GM19324 (cell line): ENCODE measurements at regions not wholly inside any gene's neighbourhood (a gene's known extent, or its start where the extent isn't known, plus 50 kb on each side); places are given as distances from the start of the nearest gene placed in this dataset.
"Not testable (repeated sequence)": the region's sequence is repeated elsewhere in the genome, so short reads cannot be mapped to it uniquely, and the experiment has no call there.

Experiments
- ATAC-seq: cut with Tn5 transposase; IDR thresholded peaks from one replicate; pipeline ENCODE4 v1.9.1; 2021; ENCODE audit warnings: mild to moderate bottlenecking, moderate library complexity; ENCODE audit not compliant: unreplicated experiment, low FRiP score

DNA sequence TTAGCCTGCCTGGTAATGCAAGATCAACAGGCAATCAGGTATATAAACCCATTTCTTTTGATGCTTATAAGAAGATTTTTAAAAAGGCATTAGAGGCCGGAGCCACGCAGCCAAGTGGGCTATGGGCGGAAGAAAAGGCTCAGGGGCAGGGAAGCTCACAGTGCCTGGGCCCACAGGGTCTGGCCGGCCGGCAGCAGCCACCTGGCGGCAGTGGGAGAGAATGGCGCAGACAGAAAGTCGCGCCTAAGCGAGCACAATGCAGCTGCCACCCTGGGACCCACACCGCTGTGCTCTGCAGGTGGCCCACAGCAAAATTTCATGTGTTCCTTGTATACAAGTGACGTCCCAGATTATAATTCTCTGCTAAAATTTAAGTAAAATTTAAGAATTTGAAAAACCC is 448.6 kb upstream of the RASGRP1 start:
- no peak for ATAC-seq

DNA sequence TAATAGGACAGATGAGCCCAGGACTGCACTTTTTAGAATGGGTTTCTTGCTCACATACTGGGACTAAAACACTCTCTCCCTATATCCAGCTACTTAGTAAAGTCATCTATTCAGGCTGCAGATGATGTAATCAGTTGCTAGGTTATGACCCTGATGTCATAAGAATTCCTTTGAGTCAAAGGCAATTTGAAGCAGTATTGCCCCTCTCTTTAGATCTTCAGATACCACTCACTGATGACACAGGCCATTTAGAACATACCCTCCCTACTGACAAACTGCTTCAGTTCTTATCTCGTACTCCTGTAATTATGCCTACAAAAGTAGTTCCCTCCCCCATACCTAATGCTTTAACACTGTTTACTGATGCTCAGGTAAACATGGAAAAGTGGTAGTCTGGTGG is 450.1 kb upstream of the RASGRP1 start:
- ATAC-seq: no peak

DNA sequence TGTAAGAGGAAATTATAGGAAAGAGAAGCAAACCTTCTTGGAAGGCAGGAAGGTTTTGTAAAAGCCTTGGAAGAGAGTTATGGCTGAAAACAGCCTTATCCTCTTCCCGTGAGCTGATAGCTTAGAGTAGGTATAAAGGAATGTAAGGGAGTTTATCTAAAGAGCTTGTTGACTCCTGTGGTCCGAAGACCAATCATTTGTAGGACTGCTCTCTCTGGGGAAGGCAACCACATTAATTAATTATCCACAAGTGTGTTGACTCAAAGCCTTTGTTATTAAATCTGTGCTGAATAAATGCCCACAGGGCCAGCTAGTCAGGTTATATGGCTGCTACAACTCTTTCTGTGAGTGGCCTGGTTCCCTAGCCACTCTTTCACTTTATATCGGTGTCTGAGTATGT is 452.1 kb upstream of the RASGRP1 start:
- no peak for ATAC-seq

DNA sequence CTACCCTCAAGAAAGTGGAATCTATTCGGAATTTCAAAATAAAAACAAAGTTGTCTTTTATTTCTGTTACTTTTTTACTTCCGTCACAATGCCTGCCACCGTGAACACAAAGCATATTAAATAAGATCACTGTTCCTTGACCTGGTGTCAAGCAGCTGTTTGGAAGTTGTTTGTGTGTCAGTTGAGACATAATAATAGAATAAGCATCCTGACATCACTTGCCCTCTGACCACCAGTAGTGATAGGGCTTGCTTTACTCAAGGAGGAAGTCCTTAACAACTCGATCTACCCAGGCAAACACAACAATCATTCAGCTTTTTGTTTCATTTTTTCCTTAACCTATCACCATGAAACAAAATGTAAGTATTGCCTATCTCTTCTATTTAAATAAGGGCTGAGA is 454.4 kb upstream of the RASGRP1 start:
- no peak for ATAC-seq

DNA sequence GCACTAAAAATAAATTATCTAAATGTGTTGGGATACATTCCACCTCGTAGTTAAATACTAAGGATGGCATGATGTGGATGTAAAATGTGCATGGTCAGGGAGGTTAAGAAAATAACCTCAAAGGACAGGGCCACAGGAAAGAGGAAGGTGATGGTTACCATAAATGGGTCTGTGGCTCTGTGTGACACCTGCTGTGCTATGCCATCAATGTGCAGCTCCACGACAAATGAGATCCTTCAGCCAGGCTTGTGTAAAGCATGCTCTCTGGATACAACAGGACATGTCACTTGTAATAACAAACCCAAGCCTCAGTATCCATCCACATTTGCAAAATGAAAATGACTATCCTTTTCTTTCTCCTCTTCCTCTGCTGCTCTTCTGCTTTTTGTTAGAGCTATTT is 456.7 kb upstream of the RASGRP1 start:
- ATAC-seq: no peak

DNA sequence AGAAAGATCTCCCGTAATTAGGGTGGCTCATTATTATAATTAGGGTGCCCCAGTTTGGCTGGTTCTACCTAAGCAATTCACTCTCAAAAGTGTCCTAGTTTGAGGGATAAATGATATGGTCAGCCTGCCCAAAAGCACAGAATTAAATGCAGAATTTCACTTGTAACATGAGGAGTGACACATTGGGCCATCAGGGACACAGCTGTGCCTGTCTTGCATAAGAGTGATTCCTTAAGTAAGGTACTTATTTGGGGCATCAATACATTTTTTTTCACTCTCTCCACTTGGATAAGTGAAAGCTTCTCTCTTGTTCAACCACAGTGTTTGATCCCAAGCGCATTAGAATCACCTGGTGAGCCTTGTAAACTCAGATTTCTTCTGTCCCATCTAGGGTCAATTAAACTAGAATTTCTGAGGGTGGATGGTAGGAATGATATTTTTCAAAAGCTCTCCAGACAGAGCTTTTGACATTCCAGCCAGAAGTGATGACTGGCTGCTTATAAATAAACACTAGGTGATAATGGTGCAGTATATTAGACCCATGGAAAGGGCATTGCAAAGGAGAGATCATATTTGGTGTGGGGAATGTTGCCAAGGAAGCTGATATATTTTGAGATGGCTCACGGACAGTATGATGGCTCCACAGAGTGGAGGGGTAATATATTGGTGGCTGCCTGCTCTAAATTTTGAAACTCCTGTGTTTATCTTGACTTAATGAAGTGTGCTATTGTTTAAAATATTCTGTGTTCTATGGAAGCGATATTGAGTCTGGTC is 458.1 kb upstream of the RASGRP1 start:
- no peak for ATAC-seq

DNA sequence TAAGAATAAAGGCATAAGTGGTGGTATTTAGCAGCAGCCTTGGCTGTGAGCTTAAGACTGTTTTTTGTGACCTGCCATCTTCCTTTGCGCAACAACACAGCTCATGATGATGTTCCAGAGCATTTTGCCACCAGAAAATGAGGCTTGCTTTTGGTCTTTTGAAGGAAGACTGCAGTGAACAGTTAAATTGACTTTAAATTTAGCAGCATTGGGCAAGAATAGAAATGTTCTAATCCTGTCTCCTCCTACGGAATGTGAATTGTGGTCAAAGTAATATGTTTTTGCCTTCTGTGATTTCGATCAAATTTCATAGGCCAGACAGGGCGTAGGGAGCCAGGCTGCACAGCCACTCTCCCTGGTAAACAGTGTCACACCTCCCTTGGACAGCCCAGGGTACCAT is 460.7 kb upstream of the RASGRP1 start:
- no peak for ATAC-seq

DNA sequence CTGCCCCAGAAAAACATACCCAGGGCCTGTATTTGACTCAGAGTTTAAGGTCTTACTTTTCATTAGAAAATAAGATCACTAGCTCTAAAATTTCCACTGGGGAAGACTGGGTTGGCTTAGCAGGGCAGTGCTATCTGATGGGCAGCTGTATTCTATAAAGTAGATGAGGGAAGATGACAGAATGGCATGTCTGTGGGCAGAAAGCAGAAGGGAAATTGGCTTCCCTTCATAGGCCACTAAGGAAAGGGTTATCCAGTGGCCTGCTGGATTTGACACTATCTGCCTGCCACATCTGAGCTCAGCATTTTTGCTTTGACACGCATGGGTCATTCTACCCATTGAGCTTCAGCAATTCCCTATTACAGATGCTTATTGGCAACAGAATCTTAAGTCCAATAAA is 461.3 kb upstream of the RASGRP1 start:
- no peak for ATAC-seq

DNA sequence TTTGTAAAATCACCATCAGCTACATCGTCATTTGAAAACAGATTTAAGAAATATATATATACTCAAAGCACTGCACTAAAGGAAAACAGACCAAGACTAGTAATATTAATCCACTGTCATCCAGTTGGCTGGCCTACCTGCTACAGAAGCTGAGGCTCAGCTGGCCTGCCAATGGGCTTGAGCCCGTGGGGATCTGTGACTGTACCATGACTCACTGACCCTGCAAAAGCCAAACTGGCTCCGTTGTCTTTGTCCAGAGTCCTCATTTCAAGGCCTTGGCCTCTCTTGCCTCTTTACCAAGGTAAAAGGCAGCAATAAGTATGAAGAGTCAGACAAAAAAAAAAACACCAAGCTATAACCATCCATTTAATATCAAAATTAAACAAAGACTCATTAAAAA is 463.5 kb upstream of the RASGRP1 start:
- no peak for ATAC-seq

DNA sequence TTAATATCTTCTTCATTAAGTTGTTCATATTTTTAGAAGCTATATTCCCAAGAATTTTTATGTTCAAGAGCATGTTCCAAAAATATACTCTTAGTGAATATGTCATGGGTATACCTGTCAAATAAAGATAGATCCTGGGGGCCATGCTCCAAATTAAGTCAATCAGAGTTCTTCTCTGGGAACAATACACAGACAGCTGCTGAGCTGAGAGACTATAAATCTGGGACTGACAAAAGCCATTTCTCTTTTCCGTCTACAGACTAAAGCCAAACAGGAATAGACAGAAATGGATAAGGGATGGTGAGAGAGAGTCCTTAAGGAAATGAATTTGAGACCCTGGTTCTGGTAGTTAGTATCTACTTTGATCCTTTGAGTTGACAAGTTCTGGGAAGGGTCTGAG is 465.1 kb upstream of the RASGRP1 start:
- ATAC-seq: no peak

DNA sequence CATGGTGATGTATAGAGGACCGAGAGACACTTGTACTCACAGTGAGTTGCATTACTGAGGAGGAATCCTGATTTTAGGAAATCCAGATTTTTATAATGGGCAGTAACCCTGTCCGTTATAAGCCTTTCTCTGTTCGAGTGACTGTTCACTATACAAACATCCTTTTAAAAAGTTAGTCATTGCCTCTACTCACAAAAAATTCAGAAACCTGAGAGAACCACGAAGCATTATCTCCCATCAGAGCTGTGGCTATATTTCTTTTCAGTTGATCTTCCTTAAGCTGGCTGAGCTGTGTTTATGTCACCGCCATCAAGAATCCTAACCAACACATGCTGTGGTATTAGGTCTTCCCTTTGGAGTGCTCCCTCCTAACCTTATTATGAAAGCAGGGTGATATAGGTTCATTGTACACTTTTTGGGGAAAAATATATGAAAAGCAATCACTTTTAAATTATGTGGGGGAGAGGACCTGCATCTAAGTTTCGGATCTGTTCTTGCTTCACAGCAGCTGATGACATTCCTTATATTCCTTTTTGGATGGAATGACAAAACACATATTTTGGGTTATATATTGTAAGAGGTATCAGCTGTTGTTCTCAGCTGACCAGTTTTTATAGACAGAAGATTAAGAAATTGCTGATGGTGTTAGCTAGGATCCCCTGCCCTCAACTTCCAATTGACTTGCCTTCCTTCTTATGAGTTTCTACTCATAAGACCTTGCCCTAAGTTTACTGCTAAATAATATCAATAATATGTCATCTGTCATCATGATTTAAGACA is 465.9 kb upstream of the RASGRP1 start:
- no peak for ATAC-seq

DNA sequence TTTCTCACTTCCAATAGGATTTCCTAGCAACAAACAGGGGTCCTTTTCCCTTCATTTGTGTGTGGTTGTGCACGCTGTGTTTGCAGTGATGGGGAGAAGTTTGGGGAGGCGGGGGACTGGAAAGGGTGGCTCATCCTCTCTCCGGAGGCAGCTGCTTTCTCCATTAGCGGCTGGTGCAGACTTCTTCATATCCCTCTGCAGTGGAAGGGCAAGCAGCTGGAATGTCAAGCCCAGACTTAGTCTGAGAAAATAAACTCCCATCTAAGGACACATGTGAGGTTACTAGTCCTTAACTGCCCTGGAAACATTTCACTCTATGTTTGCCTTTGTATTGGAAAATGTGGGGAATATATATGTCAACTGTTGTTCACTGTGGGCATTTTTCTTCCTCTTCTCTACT is 467.0 kb upstream of the RASGRP1 start:
- ATAC-seq: no peak

DNA sequence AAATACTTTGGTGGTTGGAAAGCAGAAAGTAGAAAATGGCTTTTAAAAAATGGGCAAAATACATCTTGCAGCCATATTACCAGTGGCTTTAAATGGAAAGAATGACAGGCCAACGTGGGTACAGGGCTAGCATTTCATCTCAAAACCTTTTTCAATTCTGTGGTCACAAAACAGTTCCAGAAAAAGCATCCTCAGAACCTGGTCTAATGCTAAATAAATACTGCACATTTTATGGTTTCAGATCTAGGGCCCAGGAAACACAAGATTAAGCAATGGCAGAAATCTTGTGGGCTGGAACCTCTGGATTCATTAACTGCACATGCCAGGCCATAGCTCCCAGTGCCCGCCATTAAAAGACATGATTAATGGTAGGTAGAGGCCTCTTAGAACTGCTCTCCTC is 470.2 kb upstream of the RASGRP1 start:
- no peak for ATAC-seq

DNA sequence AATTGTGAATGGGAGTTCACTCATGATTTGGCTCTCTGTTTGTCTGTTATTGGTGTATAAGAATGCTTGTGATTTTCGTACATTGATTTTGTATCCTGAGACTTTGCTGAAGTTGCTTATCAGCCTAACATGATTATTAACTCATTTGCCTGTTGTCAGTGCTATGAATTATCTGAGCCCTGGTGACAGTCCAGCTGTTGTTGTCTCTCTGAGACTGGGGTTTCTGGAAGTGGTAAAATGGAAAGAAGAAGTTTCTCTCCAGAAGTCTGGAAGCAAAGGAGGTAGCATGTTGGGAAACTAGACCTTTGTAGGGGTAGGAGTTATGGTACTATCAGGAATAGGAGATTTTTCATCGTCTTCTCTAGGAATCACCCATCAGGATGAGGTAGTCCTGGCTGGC is 473.0 kb upstream of the RASGRP1 start:
- not testable (repeated sequence) for ATAC-seq

DNA sequence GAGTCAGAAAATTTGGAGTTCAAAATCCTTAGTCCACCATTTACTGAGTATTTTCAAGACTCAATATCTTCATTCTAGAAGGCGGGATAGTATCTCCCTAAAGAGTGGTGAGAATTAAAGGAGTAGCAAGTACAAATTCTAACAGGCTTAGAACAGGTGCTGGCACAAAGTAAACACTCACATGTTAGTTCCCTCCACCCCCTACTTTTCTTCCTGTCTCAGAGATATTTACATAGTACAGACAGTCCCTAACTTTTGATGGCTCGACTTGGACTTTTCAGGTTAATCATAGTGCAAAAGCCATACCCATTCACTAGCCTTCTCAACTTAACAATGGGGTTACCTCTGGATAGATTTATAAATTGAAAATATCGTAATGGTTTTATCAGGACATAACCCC is 476.2 kb upstream of the RASGRP1 start:
- ATAC-seq: no peak

DNA sequence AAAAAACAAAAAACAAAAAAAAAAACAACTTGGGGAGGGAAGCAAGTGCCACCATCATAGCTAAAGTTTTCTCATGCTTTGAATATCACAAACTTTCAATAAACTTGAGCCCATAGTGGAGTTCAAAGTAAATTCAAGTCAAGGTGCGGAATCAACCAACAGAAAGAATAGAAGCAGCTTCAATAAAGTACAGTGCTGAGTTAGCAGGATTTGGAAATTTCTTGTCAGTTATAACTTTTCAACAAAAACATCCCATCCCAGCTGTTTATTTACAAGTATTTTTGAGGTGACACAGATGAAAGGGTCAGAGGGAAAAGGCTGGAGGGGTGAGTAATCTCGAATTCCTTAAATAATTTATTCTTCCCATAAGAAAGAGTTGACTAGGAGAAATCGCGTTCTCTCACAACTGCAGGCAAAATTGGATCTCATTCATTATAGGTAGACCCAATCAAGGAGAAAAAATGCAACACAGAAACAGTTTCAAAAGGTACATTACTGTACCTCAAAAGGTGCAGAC is 477.4 kb upstream of the RASGRP1 start:
- ATAC-seq: no peak

DNA sequence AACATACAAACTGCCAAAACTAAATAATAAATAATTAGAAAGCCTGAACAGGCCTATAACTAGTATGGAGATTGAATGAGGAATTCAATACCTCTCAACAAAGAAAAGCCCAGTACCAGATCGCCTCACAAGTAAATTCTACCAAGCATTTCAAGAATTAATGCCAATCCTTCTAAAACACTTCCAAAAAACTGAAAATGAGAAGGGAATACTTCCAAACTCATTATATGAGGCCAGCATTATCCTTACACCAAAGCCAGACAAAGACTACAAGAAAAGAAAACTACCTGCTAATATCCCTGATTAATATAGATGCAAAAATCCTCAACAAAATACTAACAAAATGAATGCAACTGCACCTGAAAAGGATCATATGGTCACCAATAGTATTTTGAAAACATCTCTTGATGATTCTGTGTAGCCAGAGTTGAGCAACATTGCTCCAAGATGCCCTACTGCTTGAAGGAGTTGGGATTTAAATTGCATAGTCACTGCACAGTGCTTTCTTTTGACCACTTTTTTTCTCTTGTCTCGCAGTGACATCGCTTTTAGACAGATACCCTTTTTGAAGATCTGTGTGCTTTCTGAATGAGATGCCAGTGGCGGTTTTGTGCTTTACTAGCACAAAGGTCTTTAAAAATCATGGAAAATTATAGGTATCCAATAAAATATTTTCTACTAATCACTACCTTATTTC is 487.2 kb upstream of the RASGRP1 start:
- no peak for ATAC-seq

DNA sequence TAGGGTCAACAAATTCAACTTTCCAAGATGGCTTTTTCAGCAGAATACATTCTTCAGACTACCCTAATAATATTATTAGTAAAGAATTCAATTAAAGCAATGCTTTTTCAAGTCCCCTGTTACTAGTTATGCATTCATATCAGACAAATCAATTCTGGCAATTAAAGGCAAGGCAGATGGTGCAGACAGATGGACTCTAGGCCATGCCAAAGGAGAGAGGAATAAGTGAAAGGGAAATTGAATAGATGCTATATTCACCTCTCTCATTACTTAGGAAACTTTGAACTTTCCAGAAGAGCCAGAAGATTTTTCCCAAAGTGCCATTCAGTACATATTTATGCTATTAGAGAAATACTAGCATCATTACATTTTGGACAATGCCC is 487.7 kb upstream of the RASGRP1 start:
- no peak for ATAC-seq

DNA sequence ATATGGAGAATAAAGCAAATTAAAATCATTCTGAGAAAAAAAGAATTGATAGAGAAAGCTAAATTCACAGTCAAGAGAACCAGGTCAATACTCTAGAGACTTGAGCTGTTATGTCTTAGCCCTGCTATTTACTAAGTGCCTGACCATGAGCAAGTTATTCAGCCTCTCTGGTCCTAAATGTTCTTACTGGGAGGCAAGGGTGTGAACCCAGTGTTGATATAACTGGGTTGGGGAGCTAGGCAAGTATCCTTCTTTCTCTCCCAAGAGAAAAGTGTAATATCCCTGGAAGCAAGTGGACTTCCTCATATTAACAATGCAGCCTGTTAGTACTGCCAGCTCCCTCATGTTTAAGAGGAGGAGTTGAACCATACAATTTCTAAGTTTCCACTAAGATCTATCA is 488.9 kb upstream of the RASGRP1 start:
- no peak for ATAC-seq

DNA sequence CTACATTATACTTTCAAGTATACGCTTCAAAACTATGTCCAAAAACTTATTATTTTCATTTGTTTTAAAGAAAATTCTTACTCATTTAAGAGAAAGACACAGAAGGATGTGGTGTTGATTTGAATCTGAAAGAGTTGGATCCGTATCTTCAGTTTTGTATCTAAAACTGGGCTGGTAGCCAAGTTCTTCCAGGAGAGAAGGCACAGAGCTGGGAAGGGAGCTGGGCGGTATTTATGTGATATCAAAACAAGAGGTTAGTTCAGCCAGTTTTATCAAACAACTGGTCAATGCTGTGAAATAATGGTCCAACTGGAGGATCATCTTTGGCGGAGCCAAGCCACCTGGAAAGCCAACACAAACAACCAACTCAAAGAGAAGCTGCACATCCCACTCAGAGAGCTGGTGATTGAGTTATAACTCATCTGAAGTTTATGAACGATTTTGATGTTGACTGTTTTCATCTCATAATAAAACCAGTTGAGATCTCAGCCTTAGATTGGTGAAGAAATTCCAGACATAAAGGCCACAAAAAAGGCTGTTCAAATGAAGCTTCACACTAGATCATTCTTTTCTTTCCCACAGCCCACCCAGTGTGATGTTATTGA is 489.6 kb upstream of the RASGRP1 start:
- ATAC-seq: no peak

DNA sequence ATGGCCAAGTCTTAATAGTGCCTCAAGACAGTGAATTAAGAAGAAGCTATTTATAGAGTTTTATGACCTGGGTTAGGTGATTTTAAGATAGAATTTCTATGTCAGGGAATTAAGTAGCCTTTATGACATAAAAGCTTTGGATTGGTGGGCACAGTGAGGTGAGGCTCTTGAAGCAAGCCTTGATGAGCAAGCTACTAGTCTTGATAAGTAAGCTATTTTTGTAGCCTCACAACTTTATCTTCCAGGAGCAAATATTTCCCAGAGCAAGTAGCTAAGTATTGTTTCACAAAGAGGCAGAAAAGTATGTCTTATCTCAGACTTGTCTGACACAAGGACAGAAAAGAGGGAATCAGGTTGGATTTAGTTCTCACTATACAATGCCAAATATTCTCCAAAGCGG is 491.7 kb upstream of the RASGRP1 start:
- no peak for ATAC-seq
